Breast epithelium (tissue), 3 donors: ENCODE measurements at regions not wholly inside any gene's neighbourhood (a gene's known extent, or its start where the extent isn't known, plus 50 kb on each side); places are given as distances from the start of the nearest gene placed in this dataset.

Source experiments
- POLR2AphosphoS5 ChIP-seq, 3 donors: sonication (generic); formaldehyde crosslinking; IDR thresholded peaks; one replicate each; pipeline ENCODE4 v1.6.1; 2017; ENCODE audit warnings: antibody characterized with exemption in 3 of 3
- TF ChIP-seq, protein P1 (sequence below), 3 donors: fragments of 450-650 bp; IDR thresholded peaks; one replicate each; pipeline ENCODE4 v1.5.1; 2016 to 2017; ENCODE audit warnings: antibody characterized with exemption in 3 of 3, mild to moderate bottlenecking in 3 of 3, moderate library complexity in 3 of 3

DNA sequence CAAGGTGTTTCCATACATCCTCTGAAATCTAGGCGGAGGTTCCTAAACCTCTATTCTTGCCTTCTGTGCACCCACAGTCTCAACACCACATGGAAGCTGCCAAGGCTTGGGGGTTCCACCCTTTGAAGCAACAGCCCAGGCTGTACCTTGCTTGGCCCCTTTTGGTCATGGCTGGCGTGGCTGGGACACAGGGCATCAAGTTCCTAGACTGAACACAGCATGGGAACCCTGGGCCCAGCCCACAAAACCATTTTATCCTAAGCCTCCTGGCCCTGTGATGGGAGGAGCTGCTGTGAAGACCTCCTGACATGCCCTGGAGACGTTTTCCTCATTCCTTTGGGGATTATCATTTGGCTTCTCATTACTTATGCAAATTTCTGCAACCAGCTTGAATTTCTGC is 739.0 kb upstream of the NECTIN3 start:
- TF ChIP-seq, protein P1, sequence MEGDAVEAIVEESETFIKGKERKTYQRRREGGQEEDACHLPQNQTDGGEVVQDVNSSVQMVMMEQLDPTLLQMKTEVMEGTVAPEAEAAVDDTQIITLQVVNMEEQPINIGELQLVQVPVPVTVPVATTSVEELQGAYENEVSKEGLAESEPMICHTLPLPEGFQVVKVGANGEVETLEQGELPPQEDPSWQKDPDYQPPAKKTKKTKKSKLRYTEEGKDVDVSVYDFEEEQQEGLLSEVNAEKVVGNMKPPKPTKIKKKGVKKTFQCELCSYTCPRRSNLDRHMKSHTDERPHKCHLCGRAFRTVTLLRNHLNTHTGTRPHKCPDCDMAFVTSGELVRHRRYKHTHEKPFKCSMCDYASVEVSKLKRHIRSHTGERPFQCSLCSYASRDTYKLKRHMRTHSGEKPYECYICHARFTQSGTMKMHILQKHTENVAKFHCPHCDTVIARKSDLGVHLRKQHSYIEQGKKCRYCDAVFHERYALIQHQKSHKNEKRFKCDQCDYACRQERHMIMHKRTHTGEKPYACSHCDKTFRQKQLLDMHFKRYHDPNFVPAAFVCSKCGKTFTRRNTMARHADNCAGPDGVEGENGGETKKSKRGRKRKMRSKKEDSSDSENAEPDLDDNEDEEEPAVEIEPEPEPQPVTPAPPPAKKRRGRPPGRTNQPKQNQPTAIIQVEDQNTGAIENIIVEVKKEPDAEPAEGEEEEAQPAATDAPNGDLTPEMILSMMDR (IDR thresholded peaks at IDR 0.05) = no peak
- TF ChIP-seq POLR2AphosphoS5 (IDR thresholded peaks at IDR 0.05) = no peak
